ENCODE measurements at regions not wholly inside any gene's neighbourhood (a gene's known extent, or its start where the extent isn't known, plus 50 kb on each side); places are given as distances from the start of the nearest gene placed in this dataset.
"Not testable (repeated sequence)": the region's sequence is repeated elsewhere in the genome, so short reads cannot be mapped to it uniquely, and the experiment has no call there.

DNA sequence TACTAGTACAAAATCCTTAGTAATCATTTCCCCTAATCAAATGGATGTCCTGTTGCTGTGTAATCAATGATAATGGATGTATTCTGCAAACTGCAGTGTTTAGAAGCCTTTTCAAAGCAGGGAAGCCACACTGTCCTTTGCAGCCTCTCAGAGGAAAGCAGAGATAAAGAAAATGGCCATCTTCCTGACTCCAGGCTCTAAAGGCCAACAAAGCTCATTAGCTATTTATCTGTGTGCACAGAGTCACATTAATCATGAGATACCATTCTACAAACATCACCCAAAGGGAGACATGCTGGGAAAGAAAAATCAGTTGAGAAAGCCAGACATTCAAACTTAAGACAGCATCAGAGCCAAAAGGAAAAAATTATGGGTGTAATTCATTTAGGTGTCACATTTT, 165.0 kb downstream of the RAD51AP2 start:
- no peak for DNase-seq (ENCODE audit: low spot score in 2 of 2)
- TF ChIP-seq POLR2AphosphoS5 (IDR thresholded peaks at IDR 0.05), result no peak
- no peak for TF ChIP-seq CTCF (IDR thresholded peaks at IDR 0.05)
- no peak for TF ChIP-seq POLR2A (IDR thresholded peaks at IDR 0.05)
- intact Hi-C loops (cut with DNase I; ENCODE audit: low total_unique reads), result loop anchor here (10.0 kb wide), 1 partner anchor 852 kb away; no protein-coding TSS in a partner anchor

GRCh38 chr2:17342692-17343091, 175.5 kb downstream of the RAD51AP2 start:
- intact Hi-C loops (cut with DNase I; ENCODE audit: low total_unique reads); H3K36me3 ChIP-seq; H3K9me3 ChIP-seq; H3K4me3 ChIP-seq; DNase-seq (ENCODE audit: low spot score in 2 of 2); H3K27ac ChIP-seq; H3K27me3 ChIP-seq; H3K4me1 ChIP-seq: not testable (repeated sequence)

More for the DNA sequence above, 165.0 kb downstream of the RAD51AP2 start:
- Histone ChIP-seq H3K9me3 (peaks cover 0 to 4% of the 10 kb centered on the region in 2 donors), H3K4me3 (no peak overlapping the region), H3K4me1 (no peaks in the 10 kb centered on the region), H3K27ac (no peak overlapping the region), H3K36me3 (no peaks in the 10 kb centered on the region), H3K27me3 (no peaks in the 10 kb centered on the region)

DNA sequence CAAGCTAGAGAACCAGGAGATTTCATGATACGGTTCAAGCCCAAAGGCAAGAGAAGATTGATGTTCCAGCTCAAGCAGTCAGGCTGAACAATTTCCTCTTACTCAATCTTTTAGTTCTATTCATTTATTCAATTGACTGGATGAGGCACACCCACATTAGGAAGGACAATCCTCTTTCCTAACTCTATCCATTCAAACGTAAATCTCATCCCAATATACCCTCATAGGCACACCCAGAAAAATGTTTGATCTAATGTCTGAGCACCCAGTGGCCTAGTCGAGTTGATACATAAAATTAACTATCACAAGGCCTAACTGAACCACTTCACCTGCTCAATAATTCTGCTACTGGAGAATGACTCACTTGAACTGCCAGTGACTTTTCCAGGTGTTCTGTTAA, 180.7 kb downstream of the RAD51AP2 start:
- no peaks in the 10 kb centered on the region for H3K27me3 ChIP-seq
- no peak overlapping the region for H3K4me3 ChIP-seq
- H3K4me1 ChIP-seq, result no peaks in the 10 kb centered on the region
- no peak for DNase-seq (ENCODE audit: low spot score in 2 of 2)
- TF ChIP-seq CTCF (IDR thresholded peaks at IDR 0.05) (no peak), POLR2A (IDR thresholded peaks at IDR 0.05) (no peak), POLR2AphosphoS5 (IDR thresholded peaks at IDR 0.05) (no peak)
- intact Hi-C loops (cut with DNase I; ENCODE audit: low total_unique reads), result no loop called here
- no peak overlapping the region for H3K27ac ChIP-seq
- H3K9me3 ChIP-seq, result no peaks in the 10 kb centered on the region
- no peaks in the 10 kb centered on the region for H3K36me3 ChIP-seq

GRCh38 chr2:17336458-17336857, 181.8 kb downstream of the RAD51AP2 start:
- H3K4me1 ChIP-seq, result no peaks in the 10 kb centered on the region
- DNase-seq (ENCODE audit: low spot score in 2 of 2), result no peak
- no peaks in the 10 kb centered on the region for H3K9me3 ChIP-seq
- no peaks in the 10 kb centered on the region for H3K36me3 ChIP-seq
- H3K4me3 ChIP-seq, result no peak overlapping the region
- no peak for TF ChIP-seq CTCF (IDR thresholded peaks at IDR 0.05)
- no peak for TF ChIP-seq POLR2AphosphoS5 (IDR thresholded peaks at IDR 0.05)
- TF ChIP-seq POLR2A (IDR thresholded peaks at IDR 0.05), result no peak
- H3K27me3 ChIP-seq, result no peaks in the 10 kb centered on the region
- no peak overlapping the region for H3K27ac ChIP-seq
- intact Hi-C loops (cut with DNase I; ENCODE audit: low total_unique reads), result no loop called here

GRCh38 chr2:17334300-17334699, 183.9 kb downstream of the RAD51AP2 start:
- H3K27ac ChIP-seq, result no peak overlapping the region
- H3K36me3 ChIP-seq, result no peaks in the 10 kb centered on the region
- TF ChIP-seq POLR2AphosphoS5 (IDR thresholded peaks at IDR 0.05), result no peak
- no peak for TF ChIP-seq CTCF (IDR thresholded peaks at IDR 0.05)
- no peak for TF ChIP-seq POLR2A (IDR thresholded peaks at IDR 0.05)
- H3K9me3 ChIP-seq, result no peaks in the 10 kb centered on the region
- no peak overlapping the region for H3K4me3 ChIP-seq
- H3K4me1 ChIP-seq, result no peaks in the 10 kb centered on the region
- DNase-seq (ENCODE audit: low spot score in 2 of 2), result no peak
- no peaks in the 10 kb centered on the region for H3K27me3 ChIP-seq
- intact Hi-C loops (cut with DNase I; ENCODE audit: low total_unique reads), result no loop called here

GRCh38 chr2:17331636-17332035, 186.6 kb downstream of the RAD51AP2 start:
- Histone ChIP-seq H3K36me3 (no peaks in the 10 kb centered on the region), H3K4me3 (no peak overlapping the region), H3K27me3 (no peaks in the 10 kb centered on the region), H3K9me3 (no peaks in the 10 kb centered on the region), H3K4me1 (no peaks in the 10 kb centered on the region), H3K27ac (no peak overlapping the region)
- TF ChIP-seq CTCF (IDR thresholded peaks at IDR 0.05), result no peak
- TF ChIP-seq POLR2A (IDR thresholded peaks at IDR 0.05), result no peak
- intact Hi-C loops (cut with DNase I; ENCODE audit: low total_unique reads), result loop anchor here (1.0 kb wide), 1 partner anchor 8 kb away; no protein-coding TSS in a partner anchor
- DNase-seq (ENCODE audit: low spot score in 2 of 2), result no peak
